GM12878 (cell line): ENCODE measurements at regions not wholly inside any gene's neighbourhood (a gene's known extent, or its start where the extent isn't known, plus 50 kb on each side); places are given as distances from the start of the nearest gene placed in this dataset.

ENCODE experiments used
- ATAC-seq: fragments of 200-7000 bp; cut with Tn5 transposase; 3 replicates; pipeline ENCODE4 v1.9.1; 2020; ENCODE audit warnings: mild to moderate bottlenecking, moderate library complexity
- BruUV-seq: library from RNA; stranded (reverse); fragments of 400-500 nt; replicated peaks from 2 replicates; lab custom pipeline; 2021; lab: Mats Ljungman, UMichigan
- CTCF ChIA-PET: fragments of 300-600 bp; sonication (Branson Sonifier 250); formaldehyde crosslinking; extraction: SDS; loops from one replicate; lab custom pipeline; 2021; ENCODE audit warnings: inconsistent platforms; lab: Yijun Ruan, JAX
- POLR2A ChIA-PET: fragments of 350-600 bp; formaldehyde crosslinking; extraction: SDS; loops from one replicate; lab custom pipeline; 2021; ENCODE audit warnings: inconsistent platforms; lab: Charles Lee
- RAD21 ChIA-PET: fragments of 300-600 bp; sonication (Branson Sonifier 250); formaldehyde crosslinking; loops from one replicate; lab custom pipeline; 2023; ENCODE audit warnings: antibody characterized with exemption; ENCODE audit not compliant: unreplicated experiment; lab: Charles Lee
- SMC1A ChIA-PET: fragments of 300-600 bp; sonication (Branson Sonifier 250); formaldehyde crosslinking; loops from one replicate; lab custom pipeline; 2023; ENCODE audit not compliant: unreplicated experiment, uncharacterized antibody; lab: Charles Lee
- DNase-seq: peaks from one replicate; pipeline ENCODE4 v3.0.0-alpha.2; 2011; ENCODE audit warnings: low read depth, low spot score
- FAIRE-seq: peaks from 3 replicates; lab custom pipeline; 2011; peaks lifted over from hg19 to GRCh38; lab: Jason Lieb, UNC
- H2AFZ ChIP-seq: 2 replicates; pipeline ENCODE4 v1.6.0; 2011; ENCODE audit warnings: low read depth, low read length, control low read depth; ENCODE audit not compliant: control insufficient read depth
- H3K27ac ChIP-seq: 2 replicates; pipeline ENCODE4 v1.5.1; 2011; ENCODE audit warnings: control low read depth; ENCODE audit not compliant: control insufficient read depth, insufficient read depth
- H3K27me3 ChIP-seq, 2 experiments: replicated peaks in 1 of 2; 2 replicates each; pipeline versions ENCODE4 v1.6.0 to v1.6.1; 2011; ENCODE audit warnings: low read length in 1 of 2; ENCODE audit not compliant: control insufficient read depth in 2 of 2, insufficient read depth in 2 of 2
- H3K36me3 ChIP-seq, 2 experiments: 2 replicates each; pipeline ENCODE4 v1.5.1; 2011; ENCODE audit warnings: low read length in 1 of 2; ENCODE audit not compliant: control insufficient read depth in 2 of 2, insufficient read depth in 2 of 2
- H3K4me1 ChIP-seq: 2 replicates; pipeline ENCODE4 v1.6.1; 2011; ENCODE audit warnings: mild to moderate bottlenecking, low read length, moderate library complexity, mixed read lengths; ENCODE audit not compliant: control insufficient read depth, insufficient read depth
- H3K4me2 ChIP-seq: 2 replicates; pipeline ENCODE4 v1.6.0; 2011; ENCODE audit warnings: control low read depth; ENCODE audit not compliant: control insufficient read depth, insufficient read depth
- H3K4me3 ChIP-seq: fragments of 200-600 bp; sonication (generic); 2 replicates; pipeline ENCODE4 v1.5.1; 2016
- H3K79me2 ChIP-seq: 2 replicates; pipeline ENCODE4 v1.6.0; 2011; ENCODE audit warnings: low read length; ENCODE audit not compliant: control insufficient read depth, insufficient read depth
- H3K9ac ChIP-seq: 2 replicates; pipeline ENCODE4 v1.8.0; 2011; ENCODE audit warnings: low read length, control low read depth, mixed read lengths; ENCODE audit not compliant: control insufficient read depth, insufficient read depth
- H3K9me3 ChIP-seq: replicated peaks from 3 replicates; pipeline ENCODE4 v1.5.1; 2011; ENCODE audit warnings: mild to moderate bottlenecking, low read length; ENCODE audit not compliant: control insufficient read depth, insufficient read depth
- H4K20me1 ChIP-seq: 2 replicates; pipeline ENCODE4 v1.6.0; 2011; ENCODE audit not compliant: control insufficient read depth, insufficient read depth
- CREM ChIP-seq: IDR thresholded peaks from 2 replicates; pipeline ENCODE4 v1.6.1; 2014; ENCODE audit warnings: antibody characterized with exemption, low read depth
- MEF2A ChIP-seq: IDR thresholded peaks from 2 replicates; pipeline ENCODE4 v1.6.1; 2011; ENCODE audit warnings: low read depth, mild to moderate bottlenecking, low read length, moderate library complexity; ENCODE audit not compliant: insufficient read depth
- MYC ChIP-seq: IDR thresholded peaks from 2 replicates; pipeline ENCODE4 v1.6.1; 2011; ENCODE audit warnings: mild to moderate bottlenecking, low read length, moderate library complexity, inconsistent platforms; ENCODE audit not compliant: insufficient read depth, insufficient replicate concordance, insufficient read length, severe bottlenecking
- PML ChIP-seq: IDR thresholded peaks from 2 replicates; pipeline ENCODE4 v1.6.1; 2012; ENCODE audit warnings: low read length, inconsistent platforms
- SIN3A ChIP-seq: IDR thresholded peaks from 2 replicates; pipeline ENCODE4 v1.6.1; 2012; ENCODE audit warnings: low read depth, low read length, improper control_type of control experiment
- SMAD5 ChIP-seq: IDR thresholded peaks from 2 replicates; pipeline ENCODE4 v1.6.1; 2016; ENCODE audit warnings: antibody characterized with exemption, low read depth
- SMC3 ChIP-seq: IDR thresholded peaks from 2 replicates; pipeline ENCODE4 v1.6.1; 2011; ENCODE audit warnings: low read length, improper control_type of control experiment, borderline replicate concordance
- TAF1 ChIP-seq: IDR thresholded peaks from 2 replicates; pipeline ENCODE4 v1.6.1; 2011; ENCODE audit warnings: mild to moderate bottlenecking, low read depth, low read length, borderline replicate concordance
- in situ Hi-C: fragments of 300-500 bp; cut with MboI; formaldehyde crosslinking; loops from 9 replicates; pipeline ENCODE4 v1.14.3; 2018; ENCODE audit warnings: mixed read lengths
- intact Hi-C: fragments of 100-400 bp; cut with micrococcal nuclease; formaldehyde crosslinking; loops from one replicate; pipeline ENCODE4 v1.14.2; 2022; ENCODE audit not compliant: unreplicated experiment
- TF ChIP-seq, protein P1 (sequence below): fragments of 450-650 bp; formaldehyde crosslinking; IDR thresholded peaks from 2 replicates; pipeline ENCODE4 v1.5.0; 2022; ENCODE audit warnings: mild to moderate bottlenecking, missing genetic modification characterization

DNA sequence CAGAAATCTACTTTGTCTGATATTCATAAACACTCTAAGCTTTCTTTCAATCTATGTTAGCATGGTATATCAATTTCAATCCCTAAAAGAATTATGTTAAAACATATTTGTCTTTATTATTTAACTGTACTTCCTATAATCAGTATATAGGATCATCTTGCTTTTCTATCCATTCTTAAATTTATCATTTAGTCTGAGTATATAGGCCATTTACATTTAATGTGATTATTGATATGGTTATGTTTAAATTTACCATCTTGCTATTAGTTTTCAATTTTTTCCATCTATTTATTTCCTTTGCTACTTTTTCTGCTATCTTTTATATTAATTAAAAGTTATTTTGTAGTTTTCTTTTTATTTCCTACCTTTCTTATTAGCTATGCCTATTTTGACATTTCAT lies 174.8 kb upstream of the MBNL1 start:
- H4K20me1 ChIP-seq: no peaks in the 10 kb centered on the region
- no peak overlapping the region for H2AFZ ChIP-seq
- intact Hi-C loops: no loop called here
- ChIA-PET CTCF (interaction anchor here (1.5 kb wide), 1 partner anchor 10 kb away, joined by 3 read pairs; no protein-coding TSS in a partner anchor), POLR2A (no interaction called here), SMC1A (interaction anchor here (0.8 to 1.2 kb wide), 2 partner anchors 18 to 350 kb away, joined by 3 read pairs; no protein-coding TSS in a partner anchor), RAD21 (no interaction called here)
- no peaks in the 10 kb centered on the region; the same call in 2 of the 3 replicates for H3K9me3 ChIP-seq
- H3K4me1 ChIP-seq: no peaks in the 10 kb centered on the region
- no peak overlapping the region for H3K4me2 ChIP-seq
- H3K36me3 ChIP-seq: no peaks in the 10 kb centered on the region
- no peak overlapping the region for H3K9ac ChIP-seq
- no TSS peak for BruUV-seq
- FAIRE-seq (no peak), ATAC-seq (no peak), DNase-seq (no peak)
- TF ChIP-seq MEF2A: no peak
- TF ChIP-seq TAF1: no peak
- TF ChIP-seq MYC: no peak
- TF ChIP-seq SMC3: no peak
- no peak for TF ChIP-seq PML
- no peak for TF ChIP-seq SIN3A
- TF ChIP-seq, protein P1, sequence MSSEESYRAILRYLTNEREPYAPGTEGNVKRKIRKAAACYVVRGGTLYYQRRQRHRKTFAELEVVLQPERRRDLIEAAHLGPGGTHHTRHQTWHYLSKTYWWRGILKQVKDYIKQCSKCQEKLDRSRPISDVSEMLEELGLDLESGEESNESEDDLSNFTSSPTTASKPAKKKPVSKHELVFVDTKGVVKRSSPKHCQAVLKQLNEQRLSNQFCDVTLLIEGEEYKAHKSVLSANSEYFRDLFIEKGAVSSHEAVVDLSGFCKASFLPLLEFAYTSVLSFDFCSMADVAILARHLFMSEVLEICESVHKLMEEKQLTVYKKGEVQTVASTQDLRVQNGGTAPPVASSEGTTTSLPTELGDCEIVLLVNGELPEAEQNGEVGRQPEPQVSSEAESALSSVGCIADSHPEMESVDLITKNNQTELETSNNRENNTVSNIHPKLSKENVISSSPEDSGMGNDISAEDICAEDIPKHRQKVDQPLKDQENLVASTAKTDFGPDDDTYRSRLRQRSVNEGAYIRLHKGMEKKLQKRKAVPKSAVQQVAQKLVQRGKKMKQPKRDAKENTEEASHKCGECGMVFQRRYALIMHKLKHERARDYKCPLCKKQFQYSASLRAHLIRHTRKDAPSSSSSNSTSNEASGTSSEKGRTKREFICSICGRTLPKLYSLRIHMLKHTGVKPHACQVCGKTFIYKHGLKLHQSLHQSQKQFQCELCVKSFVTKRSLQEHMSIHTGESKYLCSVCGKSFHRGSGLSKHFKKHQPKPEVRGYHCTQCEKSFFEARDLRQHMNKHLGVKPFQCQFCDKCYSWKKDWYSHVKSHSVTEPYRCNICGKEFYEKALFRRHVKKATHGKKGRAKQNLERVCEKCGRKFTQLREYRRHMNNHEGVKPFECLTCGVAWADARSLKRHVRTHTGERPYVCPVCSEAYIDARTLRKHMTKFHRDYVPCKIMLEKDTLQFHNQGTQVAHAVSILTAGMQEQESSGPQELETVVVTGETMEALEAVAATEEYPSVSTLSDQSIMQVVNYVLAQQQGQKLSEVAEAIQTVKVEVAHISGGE (CRISPR knock-in tag): no peak
- TF ChIP-seq SMAD5: no peak
- no peak for TF ChIP-seq CREM
- no peaks in the 10 kb centered on the region for H3K79me2 ChIP-seq
- no peaks in the 10 kb centered on the region for H3K27me3 ChIP-seq
- no peak overlapping the region for H3K27ac ChIP-seq
- H3K4me3 ChIP-seq: no peak overlapping the region
- in situ Hi-C loops: no loop called here
